Activated naive CD4-positive, alpha-beta T cell treated with anti-CD3 and anti-CD28 coated beads for 36 hours (primary cell): ENCODE measurements at regions not wholly inside any gene's neighbourhood (a gene's known extent, or its start where the extent isn't known, plus 50 kb on each side); places are given as distances from the start of the nearest gene placed in this dataset.
"Not testable (repeated sequence)": the region's sequence is repeated elsewhere in the genome, so short reads cannot be mapped to it uniquely, and the experiment has no call there.

Experiments used
- CTCF ChIA-PET: fragments of 350-600 bp; sonication (Branson Sonifier 250); formaldehyde crosslinking; loops from one replicate; lab custom pipeline; 2021; ENCODE audit warnings: antibody characterized with exemption; lab: Charles Lee
- DNase-seq: peaks from one replicate; pipeline ENCODE4 v3.0.0-alpha.2; 2020
- H3K27ac Mint-ChIP-seq: one replicate; pipeline ENCODE4 v1.8.0; 2021; ENCODE audit warnings: mild to moderate bottlenecking, mixed read lengths
- H3K27me3 Mint-ChIP-seq: one replicate; pipeline ENCODE4 v1.8.0; 2021; ENCODE audit warnings: low read depth, mixed read lengths
- H3K36me3 Mint-ChIP-seq: one replicate; pipeline ENCODE4 v1.8.0; 2021; ENCODE audit warnings: low read depth, mixed read lengths
- H3K4me1 Mint-ChIP-seq: one replicate; pipeline ENCODE4 v1.8.0; 2021; ENCODE audit warnings: low read depth, mixed read lengths
- H3K4me3 Mint-ChIP-seq: one replicate; pipeline ENCODE4 v1.8.0; 2021; ENCODE audit warnings: mild to moderate bottlenecking, moderate library complexity, mixed read lengths
- H3K9me3 Mint-ChIP-seq: one replicate; pipeline ENCODE4 v1.8.0; 2021; ENCODE audit warnings: mixed read lengths
- intact Hi-C: fragments of 100-400 bp; cut with micrococcal nuclease; formaldehyde crosslinking; loops from one replicate; pipeline ENCODE4 v1.15.1; 2023

DNA sequence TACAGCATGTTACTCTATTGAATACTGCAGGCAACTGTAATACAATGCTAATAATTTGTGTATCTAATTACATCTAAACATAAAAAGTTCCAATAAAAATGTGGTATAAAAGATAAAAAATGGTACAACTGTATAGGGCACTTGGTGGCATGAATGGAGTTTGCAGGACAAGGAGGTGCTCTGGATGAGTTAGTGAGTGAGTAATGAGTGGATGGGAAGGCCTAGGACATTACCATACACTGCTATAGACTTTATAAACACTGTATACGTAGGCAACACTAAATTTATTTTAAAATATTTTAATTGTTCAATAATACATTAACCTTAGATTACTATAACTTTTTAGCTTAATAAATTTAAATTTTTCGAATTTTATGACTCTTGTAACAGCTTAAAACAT is 579.6 kb upstream of the MAN1A1 start:
- Mint-ChIP-seq H3K27ac (no peak overlapping the region), H3K36me3 (no peaks in the 10 kb centered on the region), H3K27me3 (no peaks in the 10 kb centered on the region), H3K9me3 (peaks cover 17% of the 10 kb centered on the region), H3K4me3 (no peak overlapping the region), H3K4me1 (no peaks in the 10 kb centered on the region)
- CTCF ChIA-PET: no interaction called here
- no peak for DNase-seq
- intact Hi-C loops: no loop called here

DNA sequence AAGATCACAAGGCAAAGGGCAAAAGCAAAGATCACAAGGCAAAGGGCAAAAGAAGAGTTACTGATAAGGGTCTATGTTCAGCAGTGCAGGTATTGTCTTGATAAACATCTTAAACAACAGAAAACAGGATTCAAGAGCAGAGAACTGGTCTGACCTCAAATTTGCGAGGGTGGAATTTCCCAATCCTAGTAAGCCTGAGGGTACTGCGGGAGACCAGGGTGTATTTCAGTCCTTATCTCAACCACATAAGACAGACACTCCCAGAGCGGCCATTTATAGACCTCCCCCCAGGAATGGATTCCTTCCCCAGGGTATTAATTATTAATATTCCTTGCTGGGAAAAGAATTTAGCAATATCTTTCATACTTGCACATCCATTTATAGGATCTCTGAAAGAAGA is 575.3 kb upstream of the MAN1A1 start:
- H3K36me3 Mint-ChIP-seq, H3K4me1 Mint-ChIP-seq, CTCF ChIA-PET, DNase-seq, H3K27me3 Mint-ChIP-seq, intact Hi-C loops, H3K4me3 Mint-ChIP-seq, H3K27ac Mint-ChIP-seq: not testable (repeated sequence)
- peaks cover 34% of the 10 kb centered on the region for H3K9me3 Mint-ChIP-seq

DNA sequence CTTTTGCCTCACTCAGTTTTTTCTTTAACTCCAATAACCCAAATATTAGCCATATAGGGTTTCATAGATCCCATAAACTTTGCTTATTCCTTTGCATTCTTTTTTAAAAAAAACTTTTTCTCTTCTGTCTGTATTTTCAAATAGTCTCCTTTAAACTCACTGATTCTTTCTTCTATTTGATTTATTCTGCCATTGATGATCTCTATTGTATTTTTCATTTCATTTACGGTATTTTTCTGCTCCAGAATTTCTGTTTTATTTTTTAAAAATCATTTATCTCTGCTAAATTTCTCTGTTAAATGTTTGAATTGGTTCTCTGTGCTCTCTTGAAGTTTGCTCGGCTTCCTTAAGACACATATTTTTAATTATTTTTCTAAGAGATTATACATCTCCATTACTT is 573.3 kb upstream of the MAN1A1 start:
- Mint-ChIP-seq H3K27ac (no peak overlapping the region), H3K27me3 (no peaks in the 10 kb centered on the region), H3K36me3 (no peaks in the 10 kb centered on the region), H3K4me3 (no peak overlapping the region), H3K4me1 (no peaks in the 10 kb centered on the region), H3K9me3 (peaks cover 34% of the 10 kb centered on the region)
- intact Hi-C loops: no loop called here
- DNase-seq: no peak
- CTCF ChIA-PET: interaction anchor here (0.7 kb wide), 1 partner anchor 895 kb away, joined by 3 read pairs; no protein-coding TSS in a partner anchor

DNA sequence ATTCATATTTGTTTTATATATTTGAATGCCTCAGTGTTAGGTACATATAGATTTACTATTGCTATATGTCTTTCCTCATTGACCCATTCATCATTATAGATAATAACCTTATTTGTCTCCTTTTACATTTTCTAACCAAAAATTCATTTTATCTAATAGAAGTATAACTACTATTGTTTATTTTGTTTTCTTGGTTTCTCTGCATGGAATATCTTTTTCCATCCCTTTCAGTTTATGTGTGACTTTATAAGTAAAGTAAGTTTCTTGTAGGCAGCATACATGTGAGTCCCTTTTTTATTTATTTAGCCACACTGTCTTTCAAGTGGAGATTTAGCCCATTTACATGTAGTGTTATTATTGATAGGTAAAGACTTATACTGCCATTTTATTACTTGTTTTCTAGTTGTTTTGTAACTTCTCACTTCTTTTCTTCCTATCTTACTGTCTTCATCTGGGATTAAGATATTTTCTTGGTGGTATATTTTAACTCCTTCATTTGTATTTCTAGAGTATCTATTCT is 572.0 kb upstream of the MAN1A1 start:
- Mint-ChIP-seq H3K4me1 (no peaks in the 10 kb centered on the region), H3K27ac (no peak overlapping the region), H3K9me3 (peaks cover 34% of the 10 kb centered on the region), H3K36me3 (no peaks in the 10 kb centered on the region), H3K27me3 (no peaks in the 10 kb centered on the region), H3K4me3 (no peak overlapping the region)
- no peak for DNase-seq
- CTCF ChIA-PET: no interaction called here
- intact Hi-C loops: no loop called here

DNA sequence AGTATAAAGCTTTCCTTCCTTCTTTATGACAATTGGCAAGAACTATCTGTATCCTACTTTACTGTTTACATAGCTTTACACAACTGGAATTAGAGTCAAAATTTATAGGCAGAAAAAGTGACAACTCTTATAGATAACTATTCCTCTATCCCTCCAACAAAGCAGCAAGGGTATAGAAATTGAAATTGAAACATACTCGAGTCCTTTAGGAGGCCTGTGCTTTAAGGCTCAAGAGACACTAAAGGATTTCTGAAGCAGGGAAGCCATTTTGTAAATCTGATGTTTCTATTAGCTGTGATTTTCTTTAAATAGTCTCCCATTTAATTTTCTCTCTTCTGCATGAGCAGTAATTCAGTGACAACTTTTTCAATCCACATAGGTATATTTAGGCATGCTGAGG is 567.6 kb upstream of the MAN1A1 start:
- Mint-ChIP-seq H3K27ac (no peak overlapping the region), H3K4me3 (no peak overlapping the region), H3K36me3 (no peaks in the 10 kb centered on the region), H3K27me3 (no peaks in the 10 kb centered on the region), H3K4me1 (no peaks in the 10 kb centered on the region), H3K9me3 (peaks cover 7% of the 10 kb centered on the region)
- DNase-seq: no peak
- intact Hi-C loops: no loop called here
- CTCF ChIA-PET: interaction anchor here (0.7 kb wide), 1 partner anchor 1516 kb away, joined by 3 read pairs; no protein-coding TSS in a partner anchor

DNA sequence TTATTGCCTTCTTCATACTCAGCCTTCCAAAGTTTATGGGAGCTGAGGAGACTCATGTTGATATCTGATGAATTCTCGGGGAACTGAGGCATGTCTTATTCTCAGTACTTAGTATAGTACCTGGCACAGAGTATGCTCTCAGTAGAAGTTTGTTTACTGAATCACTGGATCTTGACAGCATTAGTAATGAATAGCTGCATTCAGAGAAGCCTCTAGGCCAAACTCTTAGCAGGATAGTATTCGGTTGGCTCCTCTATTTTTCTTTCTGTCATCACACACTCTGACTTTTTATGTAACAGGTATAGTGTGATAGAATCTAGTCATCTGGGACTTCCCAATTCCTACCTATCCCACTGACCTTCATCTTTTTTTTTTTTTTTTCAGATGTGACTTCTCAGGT is 566.4 kb upstream of the MAN1A1 start:
- Mint-ChIP-seq H3K27ac (no peak overlapping the region), H3K4me3 (no peak overlapping the region), H3K36me3 (no peaks in the 10 kb centered on the region), H3K27me3 (no peaks in the 10 kb centered on the region), H3K4me1 (no peaks in the 10 kb centered on the region), H3K9me3 (peaks cover 5% of the 10 kb centered on the region)
- intact Hi-C loops: no loop called here
- CTCF ChIA-PET: no interaction called here
- DNase-seq: no peak

DNA sequence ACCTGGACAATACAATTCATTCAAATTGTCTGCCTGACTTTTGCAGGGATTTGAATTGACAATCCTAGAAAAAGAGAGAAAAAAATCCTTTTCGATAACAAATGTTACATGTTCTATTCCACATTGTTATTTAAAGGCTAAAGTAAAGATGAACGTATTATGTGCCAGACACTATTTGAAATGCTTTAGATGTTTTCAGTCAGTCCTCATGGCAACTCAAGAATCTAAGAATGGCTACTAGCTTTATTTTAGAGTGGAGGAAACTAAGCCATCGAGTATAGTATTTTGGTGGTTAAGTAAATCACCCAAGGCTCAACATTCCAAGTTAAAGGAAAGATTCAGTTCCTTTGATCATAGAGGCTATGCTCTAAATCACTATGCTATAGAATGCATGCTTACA is 558.6 kb upstream of the MAN1A1 start:
- CTCF ChIA-PET: no interaction called here
- Mint-ChIP-seq H3K9me3 (no peaks in the 10 kb centered on the region), H3K4me3 (no peak overlapping the region), H3K27ac (no peak overlapping the region), H3K4me1 (no peaks in the 10 kb centered on the region), H3K36me3 (no peaks in the 10 kb centered on the region), H3K27me3 (no peaks in the 10 kb centered on the region)
- no peak for DNase-seq
- intact Hi-C loops: no loop called here

DNA sequence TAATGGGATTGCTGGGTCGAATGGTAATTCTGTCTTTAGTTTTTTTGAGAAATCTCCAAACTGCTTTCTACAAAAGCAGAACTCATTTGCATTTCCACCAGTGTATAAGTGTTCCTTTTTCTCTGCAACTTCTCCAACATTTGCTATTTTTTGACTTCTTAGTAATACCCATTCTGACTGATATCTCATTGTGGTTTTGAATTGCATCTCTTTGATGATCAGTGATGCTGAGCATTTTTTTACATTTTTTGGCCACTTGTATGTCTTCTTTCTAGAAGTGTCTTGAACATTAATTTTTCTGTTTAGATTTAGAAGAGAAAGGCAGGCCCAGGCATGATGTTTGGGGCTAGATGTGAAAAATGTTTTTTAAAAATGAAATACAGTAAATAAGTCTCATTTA is 553.1 kb upstream of the MAN1A1 start:
- Mint-ChIP-seq H3K27ac (no peak overlapping the region), H3K4me3 (no peak overlapping the region), H3K4me1 (no peaks in the 10 kb centered on the region), H3K9me3 (no peaks in the 10 kb centered on the region), H3K27me3 (no peaks in the 10 kb centered on the region), H3K36me3 (no peaks in the 10 kb centered on the region)
- CTCF ChIA-PET: no interaction called here
- DNase-seq: no peak
- intact Hi-C loops: no loop called here

DNA sequence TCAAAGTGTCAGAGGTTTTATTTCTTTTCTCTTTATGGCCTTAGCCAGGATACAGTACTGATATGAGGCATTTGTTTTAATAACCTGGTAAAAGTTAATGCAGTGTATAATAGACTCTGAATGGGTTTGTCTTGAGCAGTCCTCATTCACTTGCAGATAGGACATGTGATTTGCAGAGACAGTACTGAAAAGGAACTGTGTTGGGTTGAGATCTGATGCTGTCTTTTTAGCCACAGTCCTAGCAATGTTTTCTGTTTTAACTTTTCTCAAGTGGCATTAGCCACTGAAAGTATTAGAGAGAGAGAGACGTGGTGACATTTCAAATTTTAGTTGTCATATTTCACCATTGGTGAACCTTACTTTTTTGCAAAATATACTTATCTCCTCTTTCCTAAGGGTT is 547.2 kb upstream of the MAN1A1 start:
- no peak for DNase-seq
- Mint-ChIP-seq H3K27ac (no peak overlapping the region), H3K4me1 (no peaks in the 10 kb centered on the region), H3K9me3 (no peaks in the 10 kb centered on the region), H3K4me3 (no peak overlapping the region), H3K36me3 (no peaks in the 10 kb centered on the region), H3K27me3 (no peaks in the 10 kb centered on the region)
- CTCF ChIA-PET: no interaction called here
- intact Hi-C loops: no loop called here

DNA sequence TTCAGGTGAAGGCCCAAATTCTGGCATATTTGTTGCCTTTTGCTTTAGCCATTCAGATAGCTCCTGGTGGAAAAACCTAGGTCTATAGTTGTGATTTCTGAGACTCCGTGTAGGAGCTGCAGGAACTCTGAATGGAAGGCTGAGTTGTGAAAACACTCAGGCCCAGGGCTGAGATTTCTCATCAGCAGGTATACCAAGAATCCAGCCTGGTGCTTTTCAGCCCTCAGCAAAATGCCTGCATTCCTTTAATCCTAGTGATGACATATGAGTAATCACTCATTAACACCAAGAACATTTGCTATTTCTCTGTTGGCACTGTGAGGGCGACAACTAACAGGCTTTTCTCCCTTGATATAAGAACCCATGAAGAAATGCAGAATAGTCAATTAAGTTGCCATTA is 546.1 kb upstream of the MAN1A1 start:
- H3K9me3 Mint-ChIP-seq: no peaks in the 10 kb centered on the region
- no peak overlapping the region for H3K4me3 Mint-ChIP-seq
- DNase-seq: no peak
- CTCF ChIA-PET: no interaction called here
- intact Hi-C loops: no loop called here
- no peaks in the 10 kb centered on the region for H3K4me1 Mint-ChIP-seq
- no peaks in the 10 kb centered on the region for H3K27me3 Mint-ChIP-seq
- H3K27ac Mint-ChIP-seq: no peak overlapping the region
- H3K36me3 Mint-ChIP-seq: no peaks in the 10 kb centered on the region

DNA sequence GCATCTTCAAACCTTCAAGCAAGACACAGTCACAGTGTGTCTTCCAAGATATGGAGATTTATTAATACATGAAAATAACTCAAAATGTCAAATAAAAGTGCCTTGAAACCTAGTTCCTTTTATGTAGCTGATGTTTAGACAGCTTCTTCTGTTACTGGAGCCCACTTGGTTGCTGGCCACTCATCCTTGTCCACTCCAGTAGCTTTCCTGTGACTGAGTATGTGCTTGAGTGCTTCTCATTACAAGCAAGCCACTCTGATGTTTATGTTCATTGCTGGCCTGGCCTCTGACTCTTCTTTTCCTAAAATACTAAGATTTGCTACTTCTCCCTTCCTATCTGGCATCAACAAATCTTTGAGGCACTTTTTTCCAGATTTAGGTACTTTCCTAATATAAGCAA is 545.2 kb upstream of the MAN1A1 start:
- Mint-ChIP-seq H3K4me1 (no peaks in the 10 kb centered on the region), H3K36me3 (no peaks in the 10 kb centered on the region), H3K27me3 (no peaks in the 10 kb centered on the region), H3K4me3 (no peak overlapping the region), H3K9me3 (no peaks in the 10 kb centered on the region), H3K27ac (no peak overlapping the region)
- DNase-seq: no peak
- CTCF ChIA-PET: no interaction called here
- intact Hi-C loops: no loop called here

DNA sequence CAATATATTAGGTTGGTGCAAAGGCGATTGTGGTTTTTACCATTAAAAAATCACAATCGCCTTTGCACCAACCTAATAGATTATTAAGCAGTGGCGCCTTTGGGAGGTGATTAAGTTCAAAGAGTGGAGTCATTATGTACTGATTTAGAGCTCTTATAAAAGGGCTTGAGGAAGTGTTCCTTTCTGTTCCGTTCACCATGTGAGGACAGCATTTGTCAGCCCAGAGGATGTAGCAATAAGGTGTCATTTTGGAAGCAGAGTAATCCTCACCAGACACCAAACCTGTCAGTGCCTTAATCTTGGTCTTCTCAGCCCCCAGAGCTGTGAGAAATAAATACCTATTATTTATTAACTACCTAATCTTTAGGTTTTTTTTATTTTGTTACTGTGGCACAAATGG is 542.1 kb upstream of the MAN1A1 start:
- Mint-ChIP-seq H3K27ac (no peak overlapping the region), H3K27me3 (peaks cover 4% of the 10 kb centered on the region)

DNA sequence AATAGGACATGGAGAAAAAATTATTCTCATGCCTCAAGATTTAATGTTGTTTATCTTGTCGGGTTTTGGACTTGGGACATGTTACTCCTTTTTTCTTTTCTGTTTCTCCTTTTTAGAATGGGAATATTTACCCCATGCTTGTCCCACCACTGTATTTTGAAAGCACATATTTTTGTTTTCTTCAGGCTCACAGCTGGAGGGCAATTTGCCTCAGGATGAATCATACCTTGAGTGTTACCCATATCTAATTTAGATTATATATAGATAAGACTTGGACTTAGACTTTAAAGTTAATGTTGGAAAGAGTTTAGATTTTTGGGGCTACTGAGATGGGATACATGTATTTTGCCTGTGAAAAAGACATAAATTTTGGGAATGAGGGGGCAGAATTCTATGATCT is 541.6 kb upstream of the MAN1A1 start:
- Mint-ChIP-seq H3K27me3 (peaks cover 4% of the 10 kb centered on the region), H3K36me3 (no peaks in the 10 kb centered on the region), H3K4me3 (no peak overlapping the region), H3K9me3 (no peaks in the 10 kb centered on the region), H3K27ac (no peak overlapping the region), H3K4me1 (no peaks in the 10 kb centered on the region)
- CTCF ChIA-PET: no interaction called here
- intact Hi-C loops: no loop called here
- no peak for DNase-seq

More for the DNA sequence above, 542.1 kb upstream of the MAN1A1 start:
- H3K4me3 Mint-ChIP-seq: no peak overlapping the region
- CTCF ChIA-PET: no interaction called here
- H3K9me3 Mint-ChIP-seq: no peaks in the 10 kb centered on the region
- no peaks in the 10 kb centered on the region for H3K36me3 Mint-ChIP-seq
- DNase-seq: no peak
- no peaks in the 10 kb centered on the region for H3K4me1 Mint-ChIP-seq
- intact Hi-C loops: no loop called here

DNA sequence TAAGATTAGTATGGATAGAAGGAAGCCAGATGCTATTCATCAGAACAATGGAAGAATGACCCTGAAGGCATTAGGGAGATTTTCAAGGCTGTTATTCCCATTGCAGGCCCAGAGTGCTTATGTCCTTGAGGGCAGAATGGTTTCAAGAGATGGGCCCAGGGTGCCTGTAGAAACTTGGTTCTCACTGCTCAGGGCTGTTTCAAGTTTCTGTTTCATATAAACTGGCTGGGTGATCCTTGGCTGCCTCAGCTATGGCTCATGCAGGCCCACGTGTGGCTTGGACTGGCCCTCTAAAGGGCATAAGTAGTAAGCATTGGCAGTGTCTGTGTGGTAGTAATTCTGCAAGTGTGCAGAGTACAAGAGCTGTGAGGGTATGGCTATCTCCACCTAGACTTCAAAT is 540.9 kb upstream of the MAN1A1 start:
- Mint-ChIP-seq H3K27me3 (peaks cover 4% of the 10 kb centered on the region), H3K4me1 (no peaks in the 10 kb centered on the region), H3K27ac (no peak overlapping the region), H3K9me3 (no peaks in the 10 kb centered on the region), H3K4me3 (no peak overlapping the region), H3K36me3 (no peaks in the 10 kb centered on the region)
- DNase-seq: no peak
- CTCF ChIA-PET: no interaction called here
- intact Hi-C loops: no loop called here
